SH-SY5Y (cell line): ENCODE measurements at regions not wholly inside any gene's neighbourhood (a gene's known extent, or its start where the extent isn't known, plus 50 kb on each side); places are given as distances from the start of the nearest gene placed in this dataset.

Experiments used
- GATA2 ChIP-seq: IDR thresholded peaks from 2 replicates; pipeline ENCODE4 v1.6.1; 2011; ENCODE audit warnings: mild to moderate bottlenecking, low read depth, low read length
- GATA3 ChIP-seq: IDR thresholded peaks from 2 replicates; pipeline ENCODE4 v1.6.1; 2011; ENCODE audit warnings: low read depth, mild to moderate bottlenecking, low read length, moderate library complexity

GRCh38 chrX:109936598-109936997, 66.3 kb upstream of the TMEM164 start:
- TF ChIP-seq GATA3 (no peak), GATA2 (no peak)
